ENCODE measurements at regions not wholly inside any gene's neighbourhood (a gene's known extent, or its start where the extent isn't known, plus 50 kb on each side); places are given as distances from the start of the nearest gene placed in this dataset.

DNA sequence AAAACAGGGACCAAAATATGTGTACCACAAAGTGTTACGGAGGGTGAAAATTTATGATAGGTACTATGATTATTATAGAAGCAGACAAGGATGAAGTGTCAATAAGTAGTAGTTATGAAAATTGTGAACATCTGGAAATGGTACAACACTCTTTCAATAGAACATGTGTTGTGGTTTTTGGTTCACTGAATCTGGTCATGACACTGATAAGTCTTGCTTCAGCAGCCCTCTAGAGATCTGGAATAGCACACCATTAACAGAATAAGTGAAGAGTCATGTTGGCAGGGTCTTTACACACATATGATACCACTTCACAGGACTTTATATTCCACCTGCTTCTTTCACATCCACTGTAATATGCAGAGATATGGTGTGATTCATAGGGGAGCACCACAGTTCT is 985.2 kb upstream of the SEMA6D start:
- ChIA-PET POLR2A (no interaction called here), CTCF (ENCODE audit: low intra/inter-chr PET ratio, low total read pairs) (no interaction called here)
- no peak for ATAC-seq
- Histone ChIP-seq H3K27ac (ENCODE audit: extremely low read length, insufficient read depth, low read length) (no peak overlapping the region), H3K9ac (ENCODE audit: insufficient read depth, low read depth, low read length) (no peak overlapping the region), H3K27me3 (ENCODE audit: control insufficient read depth in 1 of 2, insufficient read depth in 2 of 2, low read length in 2 of 2) (no peaks in the 10 kb centered on the region; a peak in 1 of 5 replicates), H3K4me3 (replicated peaks in 1 of 3; ENCODE audit: insufficient read depth in 1 of 3, low read depth in 2 of 3, low read length in 3 of 3) (no peak overlapping the region), H3K4me1 (ENCODE audit: insufficient read depth, low read length) (no peaks in the 10 kb centered on the region), H3K9me3 (ENCODE audit: low read length) (peaks cover 94% of the 10 kb centered on the region), H3K36me3 (replicated peaks in 1 of 2; ENCODE audit: control insufficient read depth in 1 of 2, insufficient read depth in 2 of 2, low read length in 2 of 2) (no peaks in the 10 kb centered on the region), H2AFZ (ENCODE audit: low read length) (no peak overlapping the region), H3K79me2 (ENCODE audit: insufficient read depth, low read length) (no peaks in the 10 kb centered on the region), H3K4me2 (ENCODE audit: low read depth, low read length) (no peak overlapping the region), H4K20me1 (ENCODE audit: insufficient read depth, low read length) (no peaks in the 10 kb centered on the region)
- FAIRE-seq = no peak
- in situ Hi-C loops (cut with HindIII; ENCODE audit: extremely low pct_ligation_motif_present, low pct_unique_long_range_greater_than_20kb) (no loop called here), intact Hi-C loops (cut with micrococcal nuclease; ENCODE audit: unreplicated experiment) (no loop called here)
- BruUV-seq (replicated peaks) = no TSS peak
- no peak for DNase-seq (ENCODE audit: low spot score)
- TF ChIP-seq IKZF1 (IDR thresholded peaks at IDR 0.05) (no peak), PAWR (CRISPR knock-in tag; IDR thresholded peaks at IDR 0.05; ENCODE audit: borderline replicate concordance) (no peak), ATF1 (CRISPR knock-in tag; IDR thresholded peaks at IDR 0.05) (no peak), HDAC1 (CRISPR knock-in tag; IDR thresholded peaks at IDR 0.05) (no peak), ZNF121 (CRISPR knock-in tag; IDR thresholded peaks at IDR 0.05) (no peak), TCF12 (IDR thresholded peaks at IDR 0.05) (no peak), TCF12 (CRISPR knock-in tag; IDR thresholded peaks at IDR 0.05) (no peak), STAT5B (CRISPR knock-in tag; IDR thresholded peaks at IDR 0.05) (no peak), TSC22D2 (CRISPR knock-in tag; IDR thresholded peaks at IDR 0.05; ENCODE audit: borderline replicate concordance) (no peak), PTBP1 (IDR thresholded peaks at IDR 0.05; ENCODE audit: low read depth, low read length, poor library complexity, severe bottlenecking) (no peak), ZNF501 (CRISPR knock-in tag; IDR thresholded peaks at IDR 0.05) (no peak), SNAI1 (CRISPR knock-in tag; IDR thresholded peaks at IDR 0.05; ENCODE audit: borderline replicate concordance) (no peak), TARDBP (CRISPR knock-in tag; IDR thresholded peaks at IDR 0.05) (no peak), JUNB (CRISPR knock-in tag; IDR thresholded peaks at IDR 0.05; ENCODE audit: borderline replicate concordance) (no peak), CAMTA2 (CRISPR knock-in tag; IDR thresholded peaks at IDR 0.05; ENCODE audit: borderline replicate concordance) (no peak)
- TF ChIP-seq, protein P1, sequence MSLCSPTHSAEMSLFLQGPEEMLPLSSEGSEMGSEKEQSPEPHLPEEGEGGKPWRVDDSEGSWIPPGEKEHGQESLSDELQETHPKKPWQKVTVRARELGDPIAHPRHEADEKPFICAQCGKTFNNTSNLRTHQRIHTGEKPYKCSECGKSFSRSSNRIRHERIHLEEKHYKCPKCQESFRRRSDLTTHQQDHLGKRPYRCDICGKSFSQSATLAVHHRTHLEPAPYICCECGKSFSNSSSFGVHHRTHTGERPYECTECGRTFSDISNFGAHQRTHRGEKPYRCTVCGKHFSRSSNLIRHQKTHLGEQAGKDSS (CRISPR knock-in tag; IDR thresholded peaks at IDR 0.05; ENCODE audit: borderline replicate concordance, low read depth) = no peak
- TF ChIP-seq, protein P2, sequence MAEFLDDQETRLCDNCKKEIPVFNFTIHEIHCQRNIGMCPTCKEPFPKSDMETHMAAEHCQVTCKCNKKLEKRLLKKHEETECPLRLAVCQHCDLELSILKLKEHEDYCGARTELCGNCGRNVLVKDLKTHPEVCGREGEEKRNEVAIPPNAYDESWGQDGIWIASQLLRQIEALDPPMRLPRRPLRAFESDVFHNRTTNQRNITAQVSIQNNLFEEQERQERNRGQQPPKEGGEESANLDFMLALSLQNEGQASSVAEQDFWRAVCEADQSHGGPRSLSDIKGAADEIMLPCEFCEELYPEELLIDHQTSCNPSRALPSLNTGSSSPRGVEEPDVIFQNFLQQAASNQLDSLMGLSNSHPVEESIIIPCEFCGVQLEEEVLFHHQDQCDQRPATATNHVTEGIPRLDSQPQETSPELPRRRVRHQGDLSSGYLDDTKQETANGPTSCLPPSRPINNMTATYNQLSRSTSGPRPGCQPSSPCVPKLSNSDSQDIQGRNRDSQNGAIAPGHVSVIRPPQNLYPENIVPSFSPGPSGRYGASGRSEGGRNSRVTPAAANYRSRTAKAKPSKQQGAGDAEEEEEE (CRISPR knock-in tag; IDR thresholded peaks at IDR 0.05; ENCODE audit: borderline replicate concordance) = no peak
- TF ChIP-seq, protein P3, sequence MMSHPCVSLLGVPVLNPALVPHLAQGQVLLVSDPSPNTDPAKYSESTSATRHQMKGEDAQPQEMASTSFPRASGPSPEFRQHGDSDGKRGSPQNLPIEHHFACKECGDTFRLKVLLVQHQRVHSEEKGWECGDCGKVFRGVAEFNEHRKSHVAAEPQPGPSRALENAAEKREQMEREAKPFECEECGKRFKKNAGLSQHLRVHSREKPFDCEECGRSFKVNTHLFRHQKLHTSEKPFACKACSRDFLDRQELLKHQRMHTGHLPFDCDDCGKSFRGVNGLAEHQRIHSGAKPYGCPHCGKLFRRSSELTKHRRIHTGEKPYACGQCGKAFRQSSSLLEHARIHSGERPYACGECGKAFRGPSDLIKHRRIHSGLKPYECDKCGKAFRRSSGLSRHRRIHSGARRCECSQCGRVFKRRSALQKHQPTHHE (CRISPR knock-in tag; IDR thresholded peaks at IDR 0.05; ENCODE audit: borderline replicate concordance) = no peak
- TF ChIP-seq, protein P4, sequence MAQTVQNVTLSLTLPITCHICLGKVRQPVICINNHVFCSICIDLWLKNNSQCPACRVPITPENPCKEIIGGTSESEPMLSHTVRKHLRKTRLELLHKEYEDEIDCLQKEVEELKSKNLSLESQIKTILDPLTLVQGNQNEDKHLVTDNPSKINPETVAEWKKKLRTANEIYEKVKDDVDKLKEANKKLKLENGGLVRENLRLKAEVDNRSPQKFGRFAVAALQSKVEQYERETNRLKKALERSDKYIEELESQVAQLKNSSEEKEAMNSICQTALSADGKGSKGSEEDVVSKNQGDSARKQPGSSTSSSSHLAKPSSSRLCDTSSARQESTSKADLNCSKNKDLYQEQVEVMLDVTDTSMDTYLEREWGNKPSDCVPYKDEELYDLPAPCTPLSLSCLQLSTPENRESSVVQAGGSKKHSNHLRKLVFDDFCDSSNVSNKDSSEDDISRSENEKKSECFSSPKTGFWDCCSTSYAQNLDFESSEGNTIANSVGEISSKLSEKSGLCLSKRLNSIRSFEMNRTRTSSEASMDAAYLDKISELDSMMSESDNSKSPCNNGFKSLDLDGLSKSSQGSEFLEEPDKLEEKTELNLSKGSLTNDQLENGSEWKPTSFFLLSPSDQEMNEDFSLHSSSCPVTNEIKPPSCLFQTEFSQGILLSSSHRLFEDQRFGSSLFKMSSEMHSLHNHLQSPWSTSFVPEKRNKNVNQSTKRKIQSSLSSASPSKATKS (CRISPR knock-in tag; IDR thresholded peaks at IDR 0.05) = no peak
- TF ChIP-seq, protein P5, sequence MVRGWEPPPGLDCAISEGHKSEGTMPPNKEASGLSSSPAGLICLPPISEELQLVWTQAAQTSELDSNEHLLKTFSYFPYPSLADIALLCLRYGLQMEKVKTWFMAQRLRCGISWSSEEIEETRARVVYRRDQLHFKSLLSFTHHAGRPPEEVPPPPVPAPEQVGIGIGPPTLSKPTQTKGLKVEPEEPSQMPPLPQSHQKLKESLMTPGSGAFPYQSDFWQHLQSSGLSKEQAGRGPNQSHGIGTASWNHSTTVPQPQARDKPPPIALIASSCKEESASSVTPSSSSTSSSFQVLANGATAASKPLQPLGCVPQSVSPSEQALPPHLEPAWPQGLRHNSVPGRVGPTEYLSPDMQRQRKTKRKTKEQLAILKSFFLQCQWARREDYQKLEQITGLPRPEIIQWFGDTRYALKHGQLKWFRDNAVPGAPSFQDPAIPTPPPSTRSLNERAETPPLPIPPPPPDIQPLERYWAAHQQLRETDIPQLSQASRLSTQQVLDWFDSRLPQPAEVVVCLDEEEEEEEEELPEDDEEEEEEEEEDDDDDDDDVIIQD (CRISPR knock-in tag; IDR thresholded peaks at IDR 0.05; ENCODE audit: low read depth) = no peak
- 4% methylated on average over 1 of the region's 1 CpG for WGBS (ENCODE audit: low lambda C conversion rate)
